ENCODE measurements at regions not wholly inside any gene's neighbourhood (a gene's known extent, or its start where the extent isn't known, plus 50 kb on each side); places are given as distances from the start of the nearest gene placed in this dataset.

DNA sequence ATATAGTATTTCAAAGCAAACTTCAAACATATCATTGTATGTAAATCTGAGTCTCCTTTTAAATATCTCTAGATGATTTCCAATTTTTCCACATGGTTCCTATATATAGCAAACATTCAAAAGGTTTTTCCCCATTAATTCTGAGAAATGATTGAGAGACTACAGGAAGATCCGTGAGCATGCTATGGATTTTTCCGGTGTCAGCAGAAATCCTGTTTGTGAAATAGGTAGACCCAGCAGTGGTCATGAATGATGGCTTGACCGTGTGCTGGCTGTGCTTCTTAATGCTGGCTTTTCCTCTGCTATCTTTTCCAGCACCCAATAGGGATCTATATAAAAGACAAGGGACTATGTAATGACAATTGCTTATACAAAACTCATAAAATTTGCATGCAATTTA is 485.3 kb downstream of the PSAT1 start:
- no peak for DNase-seq (ENCODE audit: low spot score)
- TF ChIP-seq, protein P1, sequence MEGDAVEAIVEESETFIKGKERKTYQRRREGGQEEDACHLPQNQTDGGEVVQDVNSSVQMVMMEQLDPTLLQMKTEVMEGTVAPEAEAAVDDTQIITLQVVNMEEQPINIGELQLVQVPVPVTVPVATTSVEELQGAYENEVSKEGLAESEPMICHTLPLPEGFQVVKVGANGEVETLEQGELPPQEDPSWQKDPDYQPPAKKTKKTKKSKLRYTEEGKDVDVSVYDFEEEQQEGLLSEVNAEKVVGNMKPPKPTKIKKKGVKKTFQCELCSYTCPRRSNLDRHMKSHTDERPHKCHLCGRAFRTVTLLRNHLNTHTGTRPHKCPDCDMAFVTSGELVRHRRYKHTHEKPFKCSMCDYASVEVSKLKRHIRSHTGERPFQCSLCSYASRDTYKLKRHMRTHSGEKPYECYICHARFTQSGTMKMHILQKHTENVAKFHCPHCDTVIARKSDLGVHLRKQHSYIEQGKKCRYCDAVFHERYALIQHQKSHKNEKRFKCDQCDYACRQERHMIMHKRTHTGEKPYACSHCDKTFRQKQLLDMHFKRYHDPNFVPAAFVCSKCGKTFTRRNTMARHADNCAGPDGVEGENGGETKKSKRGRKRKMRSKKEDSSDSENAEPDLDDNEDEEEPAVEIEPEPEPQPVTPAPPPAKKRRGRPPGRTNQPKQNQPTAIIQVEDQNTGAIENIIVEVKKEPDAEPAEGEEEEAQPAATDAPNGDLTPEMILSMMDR (IDR thresholded peaks at IDR 0.05; ENCODE audit: borderline replicate concordance, control extremely low read depth, extremely low read depth, insufficient read depth, missing control alignments) = no peak
- in situ Hi-C loops (cut with MboI; ENCODE audit: low sequenced_read_pairs, unreplicated experiment) = no loop called here

DNA sequence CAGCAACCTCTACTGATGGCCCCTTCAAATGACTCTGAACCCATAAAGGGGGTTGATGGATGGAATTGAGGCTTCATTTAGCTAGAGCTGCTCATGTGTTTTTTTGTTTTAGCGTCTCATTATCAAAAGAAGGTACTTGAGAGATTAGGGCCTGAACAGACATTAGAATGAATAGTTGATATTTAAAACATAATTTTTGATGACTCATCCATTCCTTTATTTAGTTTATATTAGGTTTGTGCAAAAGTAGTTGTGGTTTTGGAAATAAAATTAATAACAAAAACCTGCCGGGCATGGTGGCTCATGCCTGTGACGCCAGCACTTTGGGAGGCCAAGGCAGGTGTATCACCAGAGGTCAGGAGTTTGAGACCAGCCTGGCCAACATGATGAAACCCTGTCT is 485.9 kb downstream of the PSAT1 start:
- no peak for DNase-seq (ENCODE audit: low spot score)
- in situ Hi-C loops (cut with MboI; ENCODE audit: low sequenced_read_pairs, unreplicated experiment) = no loop called here
- TF ChIP-seq, protein P1 (IDR thresholded peaks at IDR 0.05; ENCODE audit: borderline replicate concordance, control extremely low read depth, extremely low read depth, insufficient read depth, missing control alignments) = no peak

DNA sequence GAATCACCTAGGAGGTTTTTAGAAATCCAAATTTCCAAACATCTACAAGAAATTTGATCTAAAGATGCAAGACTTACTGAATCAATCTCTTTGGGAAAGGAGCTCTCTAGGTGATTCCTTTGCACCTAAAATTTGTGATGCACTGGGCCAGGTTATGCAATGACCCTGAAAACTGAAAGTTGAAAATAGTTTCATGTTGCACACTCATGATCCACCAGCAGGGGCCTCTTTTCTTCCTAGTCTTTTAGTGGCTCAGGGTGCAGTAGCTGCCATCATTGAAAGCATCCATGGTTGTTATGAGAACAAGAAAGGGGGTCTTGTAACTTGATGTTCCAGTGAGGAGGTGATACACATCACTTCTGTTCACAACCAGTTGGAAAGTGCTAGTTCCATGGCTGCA is 486.8 kb downstream of the PSAT1 start:
- TF ChIP-seq, protein P1 (IDR thresholded peaks at IDR 0.05; ENCODE audit: borderline replicate concordance, control extremely low read depth, extremely low read depth, insufficient read depth, missing control alignments) = no peak
- in situ Hi-C loops (cut with MboI; ENCODE audit: low sequenced_read_pairs, unreplicated experiment) = no loop called here
- DNase-seq (ENCODE audit: low spot score) = no peak

DNA sequence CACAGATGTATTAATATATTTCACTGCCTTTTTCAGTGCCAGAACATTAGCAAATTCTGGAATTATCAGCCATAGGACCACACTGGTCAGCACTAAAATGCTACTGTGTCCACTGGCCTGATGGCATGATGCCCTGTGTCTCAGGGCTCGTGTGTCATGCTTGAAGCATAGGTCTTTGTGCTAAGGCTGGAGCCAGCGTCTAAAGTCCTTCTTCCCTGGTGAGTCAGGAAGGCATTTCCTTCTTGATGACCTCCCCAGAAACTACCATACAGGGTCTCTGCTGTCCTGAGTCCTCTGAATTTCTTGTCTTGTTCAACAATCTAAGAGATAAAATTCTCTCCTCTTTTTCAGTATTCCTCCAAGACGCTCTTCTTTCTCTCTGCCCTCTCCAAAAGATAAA is 489.9 kb downstream of the PSAT1 start:
- TF ChIP-seq, protein P1 (IDR thresholded peaks at IDR 0.05; ENCODE audit: borderline replicate concordance, control extremely low read depth, extremely low read depth, insufficient read depth, missing control alignments) = no peak
- DNase-seq (ENCODE audit: low spot score) = no peak
- in situ Hi-C loops (cut with MboI; ENCODE audit: low sequenced_read_pairs, unreplicated experiment) = no loop called here

DNA sequence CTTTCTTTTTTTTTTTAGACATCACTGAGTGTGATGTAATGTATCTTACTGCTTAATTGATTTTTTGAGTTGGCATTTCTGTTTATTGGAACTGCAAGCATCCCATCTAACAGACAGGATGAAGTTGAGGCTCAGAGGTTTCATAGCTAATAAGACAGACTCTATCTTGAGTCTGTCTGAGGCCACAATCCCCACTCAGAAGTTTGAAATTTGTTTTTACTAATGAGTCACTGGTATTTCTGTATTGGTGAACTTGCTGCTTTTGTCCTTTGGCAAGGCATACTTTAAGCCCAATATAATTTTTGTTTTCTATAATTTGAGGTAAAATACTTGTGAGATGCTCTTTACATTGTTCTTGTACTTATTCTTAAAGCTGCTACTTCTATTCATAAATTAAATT is 491.2 kb downstream of the PSAT1 start:
- DNase-seq (ENCODE audit: low spot score) = no peak
- in situ Hi-C loops (cut with MboI; ENCODE audit: low sequenced_read_pairs, unreplicated experiment) = no loop called here
- TF ChIP-seq, protein P1 (IDR thresholded peaks at IDR 0.05; ENCODE audit: borderline replicate concordance, control extremely low read depth, extremely low read depth, insufficient read depth, missing control alignments) = no peak

DNA sequence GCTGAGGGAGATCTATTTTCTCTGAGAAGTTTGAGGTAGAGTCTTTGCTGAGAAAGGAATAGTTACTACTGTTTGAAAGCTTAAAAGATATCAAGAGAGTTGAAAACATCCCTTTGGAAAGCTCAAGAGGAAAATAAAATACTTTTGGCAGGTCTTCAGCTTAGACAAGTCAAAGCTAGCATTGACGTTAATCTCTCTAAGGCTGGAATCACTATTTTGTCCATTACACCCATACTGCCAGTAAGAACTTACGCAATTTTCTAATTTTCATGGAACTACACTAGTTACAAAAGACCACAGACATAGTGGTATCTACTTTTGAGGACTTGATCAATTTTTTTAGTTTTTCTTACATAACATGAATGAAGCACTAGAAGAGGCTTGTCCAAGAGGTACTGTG is 494.9 kb downstream of the PSAT1 start:
- no peak for DNase-seq (ENCODE audit: low spot score)
- in situ Hi-C loops (cut with MboI; ENCODE audit: low sequenced_read_pairs, unreplicated experiment) = no loop called here
- TF ChIP-seq, protein P1 (IDR thresholded peaks at IDR 0.05; ENCODE audit: borderline replicate concordance, control extremely low read depth, extremely low read depth, insufficient read depth, missing control alignments) = no peak

DNA sequence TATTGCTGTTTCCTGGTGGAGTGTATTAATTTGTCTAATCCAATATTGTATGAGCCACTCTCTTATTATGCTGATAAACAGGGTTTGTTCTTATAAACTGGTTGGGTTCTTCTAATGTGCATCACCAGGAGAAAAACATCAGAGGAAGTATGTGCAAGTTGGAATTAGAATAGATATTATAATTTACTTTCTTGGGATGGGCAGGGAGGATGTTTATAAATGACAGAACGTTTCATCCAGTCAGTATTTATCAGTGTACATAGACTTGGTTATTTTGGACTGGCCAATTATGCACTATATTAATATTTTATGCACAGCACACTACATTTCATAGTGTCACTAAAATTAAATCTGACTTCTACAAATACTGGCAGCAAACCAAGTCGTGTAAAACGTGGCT is 495.8 kb downstream of the PSAT1 start:
- no peak for DNase-seq (ENCODE audit: low spot score)
- TF ChIP-seq, protein P1 (IDR thresholded peaks at IDR 0.05; ENCODE audit: borderline replicate concordance, control extremely low read depth, extremely low read depth, insufficient read depth, missing control alignments) = no peak
- in situ Hi-C loops (cut with MboI; ENCODE audit: low sequenced_read_pairs, unreplicated experiment) = no loop called here
